NOMO-1 (cell line): ENCODE measurements at regions not wholly inside any gene's neighbourhood (a gene's known extent, or its start where the extent isn't known, plus 50 kb on each side); places are given as distances from the start of the nearest gene placed in this dataset.

ENCODE experiments used
- DNase-seq, 2 experiments: peaks; one replicate each; lab custom pipeline; 2025; ENCODE audit not compliant: unreplicated experiment in 2 of 2; lab: John Stamatoyannopoulos, UW

- no peak for DNase-seq
Measured at GRCh38 chr10:133035952-133036351, 51.8 kb upstream of the ADGRA1 start.

GRCh38 chr10:133034762-133035161 is 53.0 kb upstream of the ADGRA1 start:
- no peak for DNase-seq

- DNase-seq, result no peak
Measured at GRCh38 chr10:133034092-133034491, 53.6 kb upstream of the ADGRA1 start.

GRCh38 chr10:133033742-133034048 is 54.0 kb upstream of the ADGRA1 start:
- DNase-seq, result no peak

GRCh38 chr10:133032976-133033741 is 54.6 kb upstream of the ADGRA1 start:
- no peak for DNase-seq

- no peak for DNase-seq
Measured at GRCh38 chr10:133032231-133032630, 55.5 kb upstream of the ADGRA1 start.

GRCh38 chr10:133031541-133032125 is 56.1 kb upstream of the ADGRA1 start:
- DNase-seq, result no peak

GRCh38 chr10:133030781-133031180 is 56.9 kb upstream of the ADGRA1 start:
- DNase-seq, result no peak

- DNase-seq, result no peak
Measured at GRCh38 chr10:133030126-133030525, 57.6 kb upstream of the ADGRA1 start.

GRCh38 chr10:133028956-133029355 is 58.8 kb upstream of the ADGRA1 start:
- no peak for DNase-seq

- no peak for DNase-seq
Measured at GRCh38 chr10:133028158-133028557, 59.6 kb upstream of the ADGRA1 start.

- no peak for DNase-seq
Measured at GRCh38 chr10:133027482-133027881, 60.2 kb upstream of the ADGRA1 start.

- no peak for DNase-seq
Measured at GRCh38 chr10:133026726-133027395, 60.9 kb upstream of the ADGRA1 start.

- DNase-seq, result no peak
Measured at GRCh38 chr10:133026171-133026570, 61.6 kb upstream of the ADGRA1 start.

GRCh38 chr10:133025558-133026090 is 62.1 kb upstream of the ADGRA1 start:
- no peak for DNase-seq

- DNase-seq, result no peak
Measured at GRCh38 chr10:133024704-133025557, 62.8 kb upstream of the ADGRA1 start.

GRCh38 chr10:133023216-133023843 is 64.4 kb upstream of the ADGRA1 start:
- no peak for DNase-seq

- DNase-seq, result no peak
Measured at GRCh38 chr10:133022776-133023100, 65.0 kb upstream of the ADGRA1 start.

- DNase-seq, result no peak
Measured at GRCh38 chr10:133021963-133022775, 65.6 kb upstream of the ADGRA1 start.
